Femur (tissue), 1 donor: ENCODE measurements at regions not wholly inside any gene's neighbourhood (a gene's known extent, or its start where the extent isn't known, plus 50 kb on each side); places are given as distances from the start of the nearest gene placed in this dataset.
"Not testable (repeated sequence)": the region's sequence is repeated elsewhere in the genome, so short reads cannot be mapped to it uniquely, and the experiment has no call there.

ENCODE experiments used
- DNase-seq: peaks from one replicate; pipeline ENCODE4 v3.0.0-alpha.2; 2017

DNA sequence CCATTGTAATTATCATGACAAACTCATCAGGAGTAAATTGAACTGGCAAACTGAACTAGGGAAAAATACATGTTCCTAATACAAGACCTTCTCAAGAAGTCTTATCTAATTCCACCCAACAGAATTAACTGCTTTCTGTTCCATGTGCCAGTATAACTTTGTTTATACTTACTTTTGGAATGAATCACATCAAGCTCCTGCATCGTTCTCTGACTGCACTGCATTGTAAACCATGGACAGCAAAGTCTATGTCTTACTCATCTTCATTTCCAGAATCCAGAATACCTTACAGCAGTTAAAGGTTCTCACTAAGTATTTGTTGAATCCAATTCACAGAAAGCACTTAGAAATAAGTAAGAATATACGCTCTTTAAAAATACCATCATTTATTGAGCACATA lies 102.8 kb downstream of the PLK2 start:
- no peak for DNase-seq

DNA sequence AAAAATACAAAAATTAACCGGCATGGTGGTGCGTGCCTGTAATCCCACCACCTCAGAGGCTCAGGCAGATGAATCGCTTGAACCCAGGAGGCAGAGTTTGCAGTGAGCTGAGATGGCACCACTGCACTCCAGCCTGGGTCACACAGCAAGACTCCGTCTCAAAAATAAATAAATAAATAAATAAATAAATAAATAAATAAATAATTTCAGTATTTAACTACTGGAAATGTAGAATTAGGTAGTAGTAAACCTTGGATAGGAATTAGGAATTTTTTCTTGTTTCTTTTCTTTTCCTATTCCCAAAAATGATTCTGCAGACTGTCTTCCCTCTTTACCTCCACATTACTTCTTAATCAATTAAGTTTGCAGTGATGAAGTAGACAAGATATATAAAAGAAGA lies 103.2 kb downstream of the PLK2 start:
- DNase-seq = no peak

- no peak for DNase-seq
Observed at GRCh38 chr5:58354827-58355226, 105.1 kb downstream of the PLK2 start.

GRCh38 chr5:58353992-58354391 lies 105.9 kb downstream of the PLK2 start:
- DNase-seq = no peak

DNA sequence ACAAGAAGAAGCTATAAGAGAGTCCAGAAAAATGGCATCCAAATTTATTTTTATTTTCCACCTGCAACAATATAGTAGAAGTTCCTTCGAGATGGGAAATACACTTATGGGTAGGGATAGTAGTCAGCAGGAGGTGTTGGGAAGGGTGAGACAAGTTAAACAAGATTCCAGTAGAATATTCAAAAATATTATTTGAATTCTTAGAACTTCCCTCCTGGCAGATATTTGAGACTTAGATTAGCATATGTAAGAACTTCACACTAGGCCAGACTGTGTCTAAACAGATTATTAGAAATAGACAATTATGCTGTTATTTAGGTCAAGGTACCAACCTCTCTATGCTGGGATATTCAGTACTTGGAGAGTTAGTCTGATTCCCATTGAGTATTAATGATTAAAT lies 108.7 kb downstream of the PLK2 start:
- no peak for DNase-seq

DNA sequence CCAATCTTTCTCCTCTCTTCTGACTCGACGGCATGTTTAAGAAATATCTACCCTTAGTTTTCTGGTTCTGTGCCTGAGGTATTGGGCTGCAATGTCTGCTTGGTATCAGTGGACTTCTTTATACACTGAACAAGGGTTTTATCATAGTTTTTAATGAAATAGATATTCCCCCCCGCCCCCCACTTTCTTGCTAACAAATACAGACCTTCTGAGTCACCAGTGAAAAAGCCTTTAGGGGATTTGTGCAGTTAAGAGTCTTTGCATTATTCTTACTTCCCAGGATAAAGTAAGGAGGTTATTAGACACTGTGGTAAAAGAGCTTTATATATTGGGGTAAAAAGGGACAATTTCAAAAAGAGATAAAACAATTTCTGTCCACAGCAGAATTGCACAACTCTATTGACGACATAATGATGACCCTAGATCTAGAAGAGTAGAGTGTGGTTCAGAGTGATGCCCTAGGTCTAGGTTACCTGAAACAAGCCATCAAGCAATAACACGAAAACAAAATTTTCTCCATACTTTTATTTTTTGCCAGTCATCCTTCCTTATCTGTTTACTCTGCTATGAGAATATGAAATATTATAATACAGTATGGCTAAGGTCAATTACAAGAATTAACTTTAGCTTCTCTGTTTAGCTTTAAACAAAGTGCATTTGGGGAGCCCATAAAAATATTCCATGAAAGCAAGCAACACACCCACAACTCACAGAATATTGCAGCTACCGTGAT lies 110.7 kb downstream of the PLK2 start:
- no peak for DNase-seq

GRCh38 chr5:58346041-58346440 lies 113.8 kb downstream of the PLK2 start:
- no peak for DNase-seq

DNA sequence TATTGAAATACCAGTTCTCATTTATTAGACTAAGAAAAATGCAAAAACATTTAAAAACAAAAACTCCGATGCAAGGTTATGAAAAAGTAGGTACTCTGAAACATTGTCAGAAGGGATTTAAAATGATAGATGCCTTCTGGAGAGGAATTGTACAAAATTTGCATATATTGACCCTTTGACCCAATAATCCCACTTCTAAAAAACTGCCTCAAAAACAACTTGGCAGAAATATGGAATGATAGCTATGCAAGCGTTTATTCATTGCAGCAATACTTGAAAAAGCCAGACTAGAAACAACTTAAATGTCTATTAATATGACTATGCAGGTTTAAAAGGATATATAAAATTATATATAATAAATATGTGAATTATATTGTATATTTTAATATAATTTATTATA lies 118.4 kb downstream of the PLK2 start:
- no peak for DNase-seq

- no peak for DNase-seq
Observed at GRCh38 chr5:58335518-58335917, 124.4 kb downstream of the PLK2 start.

DNA sequence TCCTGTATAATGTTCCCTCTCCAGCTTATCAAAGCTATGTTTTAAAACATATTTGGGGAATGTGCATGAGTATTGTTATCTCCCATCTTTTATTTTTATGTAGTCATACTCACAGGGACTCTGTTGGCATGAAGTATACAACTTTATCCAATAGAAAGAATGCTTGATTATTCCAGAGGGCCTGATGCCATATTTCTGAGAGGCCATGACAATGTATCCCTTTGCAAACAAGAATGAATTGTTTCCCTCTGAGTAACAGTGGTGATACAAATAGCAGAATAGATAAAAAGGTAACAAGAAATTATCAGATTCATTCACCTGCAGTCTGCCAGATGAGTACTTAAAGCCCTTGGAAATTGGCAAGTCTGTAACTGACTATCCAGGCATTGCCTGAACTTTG lies 125.9 kb downstream of the PLK2 start:
- no peak for DNase-seq

GRCh38 chr5:58330781-58331180 lies 129.1 kb downstream of the PLK2 start:
- DNase-seq = no peak

DNA sequence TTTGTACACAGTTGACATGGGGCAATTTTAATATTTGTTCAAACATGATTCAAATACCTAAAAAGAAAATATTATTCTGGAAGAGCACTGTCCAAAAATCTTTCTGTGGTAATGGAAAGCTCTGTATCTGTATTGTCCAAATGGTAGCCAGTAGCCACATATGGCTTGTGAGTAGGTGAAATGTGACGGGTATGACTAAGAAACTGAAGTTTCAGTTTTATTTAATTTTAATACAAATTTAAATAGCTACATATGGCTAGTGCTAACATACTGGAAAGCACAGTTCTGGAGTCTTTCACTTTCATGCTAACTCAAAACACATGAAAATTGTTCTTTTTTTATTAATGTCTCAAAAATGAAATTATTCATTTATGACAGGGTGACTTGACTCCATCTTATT lies 132.6 kb downstream of the PLK2 start:
- DNase-seq = no peak

GRCh38 chr5:58326022-58326421 lies 133.9 kb downstream of the PLK2 start:
- DNase-seq = no peak

- no peak for DNase-seq
Observed at GRCh38 chr5:58322453-58322852, 137.4 kb downstream of the PLK2 start.

GRCh38 chr5:58318468-58318867 lies 141.4 kb downstream of the PLK2 start:
- DNase-seq = no peak

DNA sequence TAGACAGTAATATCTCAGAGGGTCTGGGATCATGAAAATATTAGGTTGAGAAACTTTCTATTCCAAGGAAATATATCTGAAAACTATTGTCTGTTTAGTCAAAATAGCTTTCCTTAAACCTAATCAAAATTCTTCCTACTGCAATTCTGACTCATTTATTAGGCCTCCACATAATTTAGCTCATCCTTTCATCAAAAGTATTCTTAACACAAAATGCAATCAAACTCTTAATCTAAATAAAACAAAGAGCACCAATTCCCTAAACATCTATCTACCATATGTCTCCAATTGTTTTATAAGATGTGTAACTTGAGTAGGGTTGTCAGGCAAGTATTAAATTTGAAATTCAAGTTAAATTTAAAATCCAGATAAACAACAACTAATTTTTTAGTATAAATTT lies 142.1 kb downstream of the PLK2 start:
- no peak for DNase-seq

- no peak for DNase-seq
Observed at GRCh38 chr5:58317009-58317408, 142.9 kb downstream of the PLK2 start.

- DNase-seq = no peak
Observed at GRCh38 chr5:58315794-58316193, 144.1 kb downstream of the PLK2 start.

DNA sequence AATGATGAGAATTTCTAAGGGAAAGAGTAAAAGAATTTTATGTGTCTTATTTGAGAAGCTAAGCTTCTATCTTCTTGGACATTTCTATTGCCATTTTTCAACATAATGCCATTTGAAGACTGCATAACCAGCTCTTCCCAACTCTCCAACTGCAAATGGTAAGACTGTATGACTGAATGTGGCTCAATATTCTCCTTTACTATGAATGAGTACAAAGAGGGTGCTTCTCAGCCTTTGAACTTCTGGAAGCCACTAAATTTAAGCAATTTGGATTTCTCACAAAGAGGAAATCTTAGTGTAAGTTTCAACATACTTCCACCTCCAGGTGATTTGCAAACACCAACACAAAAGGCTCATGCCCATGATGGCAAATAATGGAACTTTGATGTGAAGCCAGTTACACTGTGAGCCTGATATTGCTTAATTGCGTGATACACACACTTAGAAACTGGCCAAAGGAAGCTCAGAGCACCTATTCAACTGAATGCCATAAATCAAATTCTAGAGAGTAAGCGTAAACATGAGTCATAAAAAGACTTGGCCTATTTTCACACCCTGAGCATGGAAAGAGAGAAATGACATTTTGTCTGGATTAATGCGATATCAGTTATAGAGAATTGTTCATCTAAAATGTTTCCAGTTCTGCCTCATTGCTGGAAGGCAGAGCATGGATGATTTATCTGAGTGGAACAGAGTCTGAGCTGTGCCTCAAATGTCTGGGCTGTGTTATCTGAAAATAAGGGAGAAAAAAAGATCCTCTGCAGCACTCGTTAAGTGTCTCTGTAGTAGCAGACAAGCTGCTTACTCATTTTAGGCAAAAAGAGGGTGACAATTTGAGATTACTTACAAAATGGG lies 145.3 kb downstream of the PLK2 start:
- DNase-seq = no peak

GRCh38 chr5:58312299-58312698 lies 147.6 kb downstream of the PLK2 start:
- DNase-seq = no peak

DNA sequence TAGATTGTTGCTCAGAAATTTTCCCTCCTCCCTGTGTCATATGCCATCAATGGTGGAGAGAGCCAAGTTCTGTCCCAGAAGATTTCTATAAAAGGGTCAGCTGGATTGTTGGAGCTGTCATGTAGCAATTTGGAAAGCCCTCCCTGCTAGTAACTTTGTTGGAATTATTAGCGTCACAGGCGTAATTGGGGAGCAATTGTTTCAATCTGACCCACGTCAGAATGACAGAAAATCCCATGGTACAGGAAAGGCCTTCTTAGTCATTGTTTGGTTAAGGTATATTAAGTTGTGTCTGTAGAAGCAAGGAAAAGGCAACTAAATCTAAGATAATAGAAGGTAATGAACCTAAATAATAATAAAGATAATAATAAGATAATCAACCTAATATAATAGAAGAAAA lies 148.4 kb downstream of the PLK2 start:
- DNase-seq = no peak

DNA sequence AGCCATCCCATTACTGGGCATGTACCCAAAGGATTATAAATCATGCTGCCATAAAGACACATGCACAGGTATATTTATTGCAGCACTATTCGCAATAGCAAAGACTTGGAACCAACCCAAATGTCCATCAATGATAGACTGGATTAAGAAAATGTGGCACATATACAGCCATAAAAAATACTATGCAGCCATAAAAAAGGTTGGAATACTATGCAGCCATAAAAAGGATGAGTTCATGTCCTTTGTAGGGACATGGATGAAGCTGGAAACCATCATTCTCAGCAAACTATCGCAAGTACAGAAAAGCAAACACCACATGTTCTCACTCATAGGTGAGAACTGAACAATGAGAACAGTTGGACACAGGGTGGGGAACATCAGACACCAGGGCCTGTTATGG lies 151.5 kb downstream of the PLK2 start:
- not testable (repeated sequence) for DNase-seq

- DNase-seq = no peak
Observed at GRCh38 chr5:58300346-58300895, 159.5 kb downstream of the PLK2 start.

DNA sequence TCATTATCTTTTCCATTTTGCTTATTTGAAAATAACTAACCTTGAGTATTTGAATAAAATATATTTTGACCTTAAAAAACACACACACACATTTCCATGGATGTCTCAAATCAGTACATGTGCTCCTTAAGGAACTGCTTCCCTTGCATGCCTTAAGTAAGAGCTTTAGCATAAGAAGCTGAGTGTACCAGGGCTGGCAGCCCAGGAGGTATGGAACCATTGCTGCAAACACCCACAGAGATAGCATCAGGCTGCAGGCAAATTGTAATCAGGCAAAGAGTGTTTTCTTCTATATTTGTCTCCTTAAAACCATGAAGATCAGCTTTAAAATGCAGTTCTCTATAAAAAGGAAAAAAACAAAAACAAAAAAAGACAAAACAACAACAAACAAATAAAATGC lies 160.6 kb downstream of the PLK2 start:
- no peak for DNase-seq
